Ectodermal cell (in vitro differentiated cells): ENCODE measurements at regions not wholly inside any gene's neighbourhood (a gene's known extent, or its start where the extent isn't known, plus 50 kb on each side); places are given as distances from the start of the nearest gene placed in this dataset.
"Not testable (repeated sequence)": the region's sequence is repeated elsewhere in the genome, so short reads cannot be mapped to it uniquely, and the experiment has no call there.

Experiments used
- H3K27ac ChIP-seq: 2 replicates; pipeline ENCODE4 v1.7.0; 2013; ENCODE audit warnings: mild to moderate bottlenecking, low read depth, low read length; ENCODE audit not compliant: insufficient read depth, poor library complexity, severe bottlenecking
- H3K27me3 ChIP-seq: 2 replicates; pipeline ENCODE4 v1.7.0; 2013; ENCODE audit warnings: mild to moderate bottlenecking, low read length; ENCODE audit not compliant: insufficient read depth, control insufficient read depth, poor library complexity, severe bottlenecking
- H3K36me3 ChIP-seq: one replicate; pipeline ENCODE4 v1.7.0; 2013; ENCODE audit warnings: low read length; ENCODE audit not compliant: control insufficient read depth, insufficient read depth
- H3K4me1 ChIP-seq: one replicate; pipeline ENCODE4 v1.7.0; 2013; ENCODE audit warnings: low read length; ENCODE audit not compliant: control insufficient read depth, insufficient read depth
- H3K4me3 ChIP-seq: 2 replicates; pipeline ENCODE4 v1.7.0; 2013; ENCODE audit warnings: low read depth, low read length, control low read depth; ENCODE audit not compliant: insufficient read depth
- H3K9me3 ChIP-seq: 2 replicates; pipeline ENCODE4 v1.7.0; 2013; ENCODE audit warnings: mild to moderate bottlenecking, low read length, moderate library complexity; ENCODE audit not compliant: control insufficient read depth
- WGBS, 2 experiments: methylation state at CpG; one replicate each; pipeline ENCODE4 v1.1.7; 2013; ENCODE audit warnings: missing lambda C conversion rate in 2 of 2; 5-methylcytosine and 5-hydroxymethylcytosine counted together

GRCh38 chr21:25531538-25532250 lies 75.6 kb downstream of the MRPL39 start:
- H3K4me1 ChIP-seq, H3K36me3 ChIP-seq, H3K9me3 ChIP-seq, H3K27me3 ChIP-seq, H3K4me3 ChIP-seq, H3K27ac ChIP-seq: not testable (repeated sequence)
- WGBS, 2 experiments, result 96 to 97% methylated on average over 11 to 12 of the region's 12 CpGs

- Histone ChIP-seq H3K27ac (no peak overlapping the region), H3K9me3 (no peaks in the 10 kb centered on the region), H3K4me3 (no peak overlapping the region), H3K4me1 (no peaks in the 10 kb centered on the region), H3K36me3 (no peaks in the 10 kb centered on the region), H3K27me3 (no peaks in the 10 kb centered on the region)
- 100% methylated on average over 1 of the region's 2 CpGs; no CpG with 5 or more reads in 1 of the 2 experiments for WGBS, 2 experiments
Measured at GRCh38 chr21:25528515-25528914, 78.8 kb downstream of the MRPL39 start.

GRCh38 chr21:25518491-25518911 lies 88.8 kb downstream of the MRPL39 start:
- H3K27ac ChIP-seq, result peak overlapping the region; percentile 16
- no peaks in the 10 kb centered on the region for H3K36me3 ChIP-seq
- no peaks in the 10 kb centered on the region for H3K4me1 ChIP-seq
- H3K27me3 ChIP-seq, result no peaks in the 10 kb centered on the region
- WGBS, 2 experiments, result 57 to 77% methylated on average over 3 of the region's 3 CpGs
- H3K9me3 ChIP-seq, result no peaks in the 10 kb centered on the region
- H3K4me3 ChIP-seq, result no peak overlapping the region

GRCh38 chr21:25515484-25516405 lies 91.5 kb downstream of the MRPL39 start:
- Histone ChIP-seq H3K27ac (no peak overlapping the region), H3K36me3 (no peaks in the 10 kb centered on the region), H3K4me3 (no peak overlapping the region), H3K9me3 (no peaks in the 10 kb centered on the region), H3K27me3 (no peaks in the 10 kb centered on the region), H3K4me1 (no peaks in the 10 kb centered on the region)
- WGBS, 2 experiments, result 84 to 91% methylated on average over 2 to 3 of the region's 3 CpGs

- 93 to 95% methylated on average over 5 of the region's 5 CpGs for WGBS, 2 experiments
Measured at GRCh38 chr21:25513810-25514209, 93.5 kb downstream of the MRPL39 start.

GRCh38 chr21:25512095-25513081 lies 94.9 kb downstream of the MRPL39 start:
- no peaks in the 10 kb centered on the region for H3K4me1 ChIP-seq
- no peaks in the 10 kb centered on the region for H3K36me3 ChIP-seq
- H3K4me3 ChIP-seq, result no peak overlapping the region
- no peaks in the 10 kb centered on the region for H3K27me3 ChIP-seq
- 85 to 86% methylated on average over 7 of the region's 7 CpGs for WGBS, 2 experiments
- no peak overlapping the region for H3K27ac ChIP-seq
- no peaks in the 10 kb centered on the region for H3K9me3 ChIP-seq

More at GRCh38 chr21:25513810-25514209, 93.5 kb downstream of the MRPL39 start:
- Histone ChIP-seq H3K27me3 (no peaks in the 10 kb centered on the region), H3K4me3 (no peak overlapping the region), H3K36me3 (no peaks in the 10 kb centered on the region), H3K27ac (no peak overlapping the region), H3K4me1 (no peaks in the 10 kb centered on the region), H3K9me3 (no peaks in the 10 kb centered on the region)

GRCh38 chr21:25509862-25510261 lies 97.4 kb downstream of the MRPL39 start:
- WGBS, 2 experiments, result 100% methylated on average over 1 of the region's 2 CpGs
- Histone ChIP-seq H3K4me3 (no peak overlapping the region), H3K36me3 (no peaks in the 10 kb centered on the region)

GRCh38 chr21:25508364-25508763 lies 98.9 kb downstream of the MRPL39 start:
- Histone ChIP-seq H3K27me3 (no peaks in the 10 kb centered on the region), H3K9me3 (no peaks in the 10 kb centered on the region), H3K27ac (no peak overlapping the region), H3K4me1 (no peaks in the 10 kb centered on the region), H3K36me3 (no peaks in the 10 kb centered on the region), H3K4me3 (no peak overlapping the region)
- WGBS, 2 experiments, result 89 to 90% methylated on average over 3 of the region's 3 CpGs

More at GRCh38 chr21:25509862-25510261, 97.4 kb downstream of the MRPL39 start:
- no peak overlapping the region for H3K27ac ChIP-seq
- no peaks in the 10 kb centered on the region for H3K9me3 ChIP-seq
- no peaks in the 10 kb centered on the region for H3K27me3 ChIP-seq
- no peaks in the 10 kb centered on the region for H3K4me1 ChIP-seq

- Histone ChIP-seq H3K4me3 (no peak overlapping the region), H3K27me3 (no peaks in the 10 kb centered on the region), H3K27ac (no peak overlapping the region), H3K4me1 (no peaks in the 10 kb centered on the region), H3K36me3 (no peaks in the 10 kb centered on the region), H3K9me3 (no peaks in the 10 kb centered on the region)
Measured at GRCh38 chr21:25507522-25507921, 99.8 kb downstream of the MRPL39 start.
